ENCODE measurements at regions not wholly inside any gene's neighbourhood (a gene's known extent, or its start where the extent isn't known, plus 50 kb on each side); places are given as distances from the start of the nearest gene placed in this dataset.

DNA sequence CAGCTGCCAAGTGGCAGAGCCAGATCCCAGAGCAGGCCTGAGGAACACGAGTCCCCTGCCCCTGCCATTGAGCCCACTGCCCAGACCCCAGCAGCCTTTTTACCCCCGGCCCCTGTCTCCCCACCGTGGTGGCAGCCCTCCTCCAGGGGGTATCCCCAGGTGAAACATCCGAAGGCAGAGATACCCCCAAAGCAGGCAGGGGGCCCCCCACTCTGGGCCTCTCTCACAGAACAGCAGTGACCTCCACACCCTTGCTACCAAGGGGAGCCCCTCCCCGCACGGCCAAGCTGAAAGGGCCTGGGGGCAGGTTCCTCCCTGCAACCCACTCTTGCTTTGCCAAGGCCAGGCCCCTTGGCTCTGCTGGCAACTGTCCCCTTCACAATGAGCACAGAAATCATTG lies 142.2 kb downstream of the ENGASE start:
- Histone ChIP-seq H3K27me3 (peaks cover 0 to 99% of the 10 kb centered on the region in 2 donors), H3K27ac (no peak overlapping the region), H3K4me1 (peaks cover 0 to 15% (median 5%) of the 10 kb centered on the region in 4 donors), H3K9me3 (no peaks in the 10 kb centered on the region), H3K36me3 (no peaks in the 10 kb centered on the region), H3K4me3 (no peak overlapping the region)
- DNase-seq = no peak
- intact Hi-C loops (cut with DNase I; ENCODE audit: low total_unique reads) = no loop called here
- TF ChIP-seq, protein P1, sequence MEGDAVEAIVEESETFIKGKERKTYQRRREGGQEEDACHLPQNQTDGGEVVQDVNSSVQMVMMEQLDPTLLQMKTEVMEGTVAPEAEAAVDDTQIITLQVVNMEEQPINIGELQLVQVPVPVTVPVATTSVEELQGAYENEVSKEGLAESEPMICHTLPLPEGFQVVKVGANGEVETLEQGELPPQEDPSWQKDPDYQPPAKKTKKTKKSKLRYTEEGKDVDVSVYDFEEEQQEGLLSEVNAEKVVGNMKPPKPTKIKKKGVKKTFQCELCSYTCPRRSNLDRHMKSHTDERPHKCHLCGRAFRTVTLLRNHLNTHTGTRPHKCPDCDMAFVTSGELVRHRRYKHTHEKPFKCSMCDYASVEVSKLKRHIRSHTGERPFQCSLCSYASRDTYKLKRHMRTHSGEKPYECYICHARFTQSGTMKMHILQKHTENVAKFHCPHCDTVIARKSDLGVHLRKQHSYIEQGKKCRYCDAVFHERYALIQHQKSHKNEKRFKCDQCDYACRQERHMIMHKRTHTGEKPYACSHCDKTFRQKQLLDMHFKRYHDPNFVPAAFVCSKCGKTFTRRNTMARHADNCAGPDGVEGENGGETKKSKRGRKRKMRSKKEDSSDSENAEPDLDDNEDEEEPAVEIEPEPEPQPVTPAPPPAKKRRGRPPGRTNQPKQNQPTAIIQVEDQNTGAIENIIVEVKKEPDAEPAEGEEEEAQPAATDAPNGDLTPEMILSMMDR (IDR thresholded peaks at IDR 0.05) = no peak

DNA sequence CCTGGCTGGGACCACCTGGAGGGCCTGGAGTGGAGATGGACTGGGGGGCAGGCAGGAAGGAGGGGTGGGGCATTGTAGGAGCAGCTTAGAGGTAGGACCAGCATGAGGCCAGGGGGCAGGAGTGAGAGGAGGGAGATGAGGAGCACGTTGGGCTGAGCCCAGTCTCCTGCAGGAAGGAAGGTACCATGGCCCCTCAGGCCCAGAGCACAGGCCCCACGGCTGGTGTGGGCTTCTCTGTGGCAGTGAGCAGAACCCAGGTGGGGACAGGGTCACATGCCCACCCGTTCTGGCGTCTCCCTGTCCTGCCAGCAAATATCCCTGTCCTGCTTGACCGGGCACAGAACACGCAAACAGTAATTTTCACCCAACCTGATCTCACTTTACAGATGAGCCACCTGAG lies 141.8 kb downstream of the ENGASE start:
- TF ChIP-seq, protein P1 (IDR thresholded peaks at IDR 0.05) = no peak
- H3K27me3 ChIP-seq = peaks cover 0 to 99% of the 10 kb centered on the region in 2 donors
- DNase-seq = no peak
- no peaks in the 10 kb centered on the region for H3K36me3 ChIP-seq
- H3K4me3 ChIP-seq = no peak overlapping the region
- no peaks in the 10 kb centered on the region for H3K9me3 ChIP-seq
- intact Hi-C loops (cut with DNase I; ENCODE audit: low total_unique reads) = no loop called here
- peaks cover 0 to 15% (median 5%) of the 10 kb centered on the region in 4 donors for H3K4me1 ChIP-seq
- no peak overlapping the region for H3K27ac ChIP-seq

DNA sequence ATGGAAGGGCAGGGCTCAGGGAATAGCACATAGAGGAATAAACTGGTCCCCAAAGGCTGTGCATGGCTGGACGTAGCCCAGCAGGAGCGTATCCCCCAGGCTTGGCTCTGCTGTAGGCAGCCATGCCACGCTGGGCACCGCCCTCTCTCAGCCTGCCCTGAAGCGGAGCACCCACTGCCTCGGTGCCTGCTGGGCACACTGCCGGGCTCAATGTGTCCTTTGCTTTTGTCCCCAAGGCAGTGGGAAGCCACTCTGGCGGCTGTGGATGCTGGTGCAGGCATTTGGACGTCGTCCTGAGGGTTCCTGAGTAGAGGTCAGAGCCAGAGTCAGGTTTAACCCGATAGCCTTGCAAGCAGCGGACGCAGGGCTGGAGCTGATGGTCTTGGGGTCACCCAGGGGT lies 141.0 kb downstream of the ENGASE start:
- Histone ChIP-seq H3K9me3 (no peaks in the 10 kb centered on the region), H3K27ac (no peak overlapping the region), H3K36me3 (no peaks in the 10 kb centered on the region), H3K4me3 (no peak overlapping the region), H3K4me1 (peaks cover 0 to 10% (median 2%) of the 10 kb centered on the region in 4 donors), H3K27me3 (peaks cover 0 to 99% of the 10 kb centered on the region in 2 donors)
- intact Hi-C loops (cut with DNase I; ENCODE audit: low total_unique reads) = no loop called here
- DNase-seq = no peak
- TF ChIP-seq, protein P1 (IDR thresholded peaks at IDR 0.05) = no peak

DNA sequence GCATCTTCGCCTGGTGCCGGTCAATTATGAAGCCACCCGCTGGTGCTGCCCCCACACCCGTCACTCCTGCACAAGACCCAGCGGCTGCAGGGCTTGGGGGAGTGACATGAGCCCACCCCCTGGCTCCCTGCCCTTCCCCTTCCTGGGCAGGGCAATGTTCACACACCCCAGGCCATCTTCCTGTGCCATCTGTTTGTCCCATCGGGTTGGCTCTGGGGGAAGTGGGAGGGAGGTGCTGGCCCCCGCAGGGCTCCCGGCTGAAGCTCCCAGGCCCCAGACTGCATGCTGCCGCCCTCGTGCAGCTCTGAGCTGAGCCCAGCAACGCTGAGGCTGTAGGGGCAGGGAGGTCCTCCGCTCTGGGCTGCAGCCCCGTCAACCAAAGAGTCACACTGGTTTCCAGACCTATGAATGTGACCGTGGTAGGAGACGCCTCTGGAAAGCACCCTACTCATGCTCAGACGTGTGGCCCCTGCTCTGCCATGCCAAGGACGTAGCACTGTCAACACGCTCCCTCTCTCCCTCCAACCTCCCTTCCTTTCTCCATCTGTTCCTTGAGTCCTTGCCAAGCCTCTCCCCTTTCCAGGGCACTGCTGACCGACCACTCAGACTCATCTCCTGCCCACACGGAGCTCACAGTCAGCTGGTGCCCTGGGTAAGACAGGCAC lies 140.4 kb downstream of the ENGASE start:
- intact Hi-C loops (cut with DNase I; ENCODE audit: low total_unique reads) = no loop called here

DNA sequence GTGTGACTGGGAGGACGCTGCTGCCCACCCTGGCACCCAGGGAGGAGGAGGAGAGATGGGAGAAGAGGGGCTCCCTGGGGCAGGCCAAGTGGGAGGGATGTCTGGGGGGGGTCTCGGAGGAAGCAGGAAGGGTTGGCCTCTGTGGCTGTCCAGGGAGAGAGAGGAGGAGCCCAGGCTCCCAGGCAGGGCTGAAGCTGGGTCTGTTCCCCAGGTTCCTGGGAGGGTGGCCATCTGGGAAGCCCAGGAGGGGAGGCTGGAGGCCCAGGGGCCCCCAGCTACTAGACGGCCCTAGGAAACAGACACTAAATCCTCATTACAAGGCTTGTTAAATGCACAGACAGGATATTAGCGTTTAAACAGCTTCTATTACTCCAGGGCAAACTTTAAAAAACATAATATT lies 139.8 kb downstream of the ENGASE start:
- Histone ChIP-seq H3K4me3 (no peak overlapping the region), H3K27me3 (peaks cover 0 to 93% of the 10 kb centered on the region in 2 donors), H3K27ac (no peak overlapping the region), H3K4me1 (no peaks in the 10 kb centered on the region), H3K36me3 (no peaks in the 10 kb centered on the region), H3K9me3 (no peaks in the 10 kb centered on the region)
- no peak for DNase-seq
- intact Hi-C loops (cut with DNase I; ENCODE audit: low total_unique reads) = no loop called here
- TF ChIP-seq, protein P1 (IDR thresholded peaks at IDR 0.05) = no peak

More for the DNA sequence above, 140.4 kb downstream of the ENGASE start:
- TF ChIP-seq, protein P1 (IDR thresholded peaks at IDR 0.05) = no peak
- no peak for DNase-seq
- Histone ChIP-seq H3K27me3 (peaks cover 0 to 97% of the 10 kb centered on the region in 2 donors), H3K36me3 (no peaks in the 10 kb centered on the region), H3K4me3 (no peak overlapping the region), H3K27ac (no peak overlapping the region), H3K4me1 (peaks cover 0 to 4% (median 0%) of the 10 kb centered on the region in 4 donors), H3K9me3 (no peaks in the 10 kb centered on the region)
